Endothelial cell of umbilical vein (primary cell): ENCODE measurements at regions not wholly inside any gene's neighbourhood (a gene's known extent, or its start where the extent isn't known, plus 50 kb on each side); places are given as distances from the start of the nearest gene placed in this dataset.

Source experiments
- EZH2 ChIP-seq: IDR thresholded peaks from 2 replicates; pipeline ENCODE4 v1.6.1; 2012; ENCODE audit warnings: borderline replicate concordance, low read depth, mild to moderate bottlenecking, moderate library complexity, low read length, inconsistent platforms; ENCODE audit not compliant: severe bottlenecking
- JUN ChIP-seq: IDR thresholded peaks from 2 replicates; pipeline ENCODE4 v1.6.1; 2011; ENCODE audit warnings: borderline replicate concordance, low read depth; ENCODE audit not compliant: insufficient read length, insufficient read depth
- MYC ChIP-seq: IDR thresholded peaks from one replicate; pipeline ENCODE4 v1.6.1; 2011; ENCODE audit warnings: mild to moderate bottlenecking, low read depth, low read length
- POLR2A ChIP-seq: IDR thresholded peaks from 2 replicates; pipeline ENCODE4 v1.6.1; 2012; ENCODE audit warnings: low read depth, mild to moderate bottlenecking, control low read depth, low read length
- POLR2AphosphoS5 ChIP-seq: IDR thresholded peaks from 2 replicates; pipeline ENCODE4 v1.6.1; 2012; ENCODE audit warnings: low read depth, mild to moderate bottlenecking, control low read depth, low read length, moderate library complexity; ENCODE audit not compliant: insufficient read depth
- TF ChIP-seq, protein P1 (sequence below), 2 donors: IDR thresholded peaks; 1 replicate in 1 of 2; 2 replicates in 1 of 2; pipeline ENCODE4 v1.5.1; 2011; ENCODE audit warnings: low read length in 2 of 2, mild to moderate bottlenecking in 2 of 2, moderate library complexity in 2 of 2, control low read depth in 1 of 2, inconsistent platforms in 1 of 2, low read depth in 1 of 2; ENCODE audit not compliant: insufficient read depth in 1 of 2; ENCODE audit errors: extremely low read depth in 1 of 2
- TF ChIP-seq, protein P2 (sequence below): IDR thresholded peaks from 2 replicates; pipeline ENCODE4 v1.6.1; 2011; ENCODE audit not compliant: insufficient read depth, insufficient read length

DNA sequence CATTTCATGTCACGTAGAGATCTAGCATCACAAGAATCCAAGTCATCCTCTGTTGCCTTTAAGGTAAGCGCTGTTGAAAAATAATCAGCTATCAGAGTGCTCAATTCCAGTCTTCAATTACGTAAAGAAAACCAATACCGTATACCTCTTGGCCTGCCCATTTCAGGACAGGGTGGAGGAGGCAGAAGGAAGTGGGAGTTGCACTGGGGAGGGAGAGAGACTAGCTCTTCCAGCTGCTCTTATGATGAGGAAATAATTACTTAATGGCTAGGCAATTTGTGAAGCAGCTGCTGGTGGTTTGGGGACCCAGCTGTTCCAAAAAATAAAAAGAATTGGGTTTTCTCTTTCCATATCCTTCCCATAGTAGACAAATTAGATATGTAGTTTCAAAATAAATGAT lies 365.8 kb upstream of the MCTP2 start:
- TF ChIP-seq, protein P1, sequence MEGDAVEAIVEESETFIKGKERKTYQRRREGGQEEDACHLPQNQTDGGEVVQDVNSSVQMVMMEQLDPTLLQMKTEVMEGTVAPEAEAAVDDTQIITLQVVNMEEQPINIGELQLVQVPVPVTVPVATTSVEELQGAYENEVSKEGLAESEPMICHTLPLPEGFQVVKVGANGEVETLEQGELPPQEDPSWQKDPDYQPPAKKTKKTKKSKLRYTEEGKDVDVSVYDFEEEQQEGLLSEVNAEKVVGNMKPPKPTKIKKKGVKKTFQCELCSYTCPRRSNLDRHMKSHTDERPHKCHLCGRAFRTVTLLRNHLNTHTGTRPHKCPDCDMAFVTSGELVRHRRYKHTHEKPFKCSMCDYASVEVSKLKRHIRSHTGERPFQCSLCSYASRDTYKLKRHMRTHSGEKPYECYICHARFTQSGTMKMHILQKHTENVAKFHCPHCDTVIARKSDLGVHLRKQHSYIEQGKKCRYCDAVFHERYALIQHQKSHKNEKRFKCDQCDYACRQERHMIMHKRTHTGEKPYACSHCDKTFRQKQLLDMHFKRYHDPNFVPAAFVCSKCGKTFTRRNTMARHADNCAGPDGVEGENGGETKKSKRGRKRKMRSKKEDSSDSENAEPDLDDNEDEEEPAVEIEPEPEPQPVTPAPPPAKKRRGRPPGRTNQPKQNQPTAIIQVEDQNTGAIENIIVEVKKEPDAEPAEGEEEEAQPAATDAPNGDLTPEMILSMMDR (IDR thresholded peaks at IDR 0.05; ENCODE audit: extremely low read depth in 1 of 2, insufficient read depth in 1 of 2, low read depth in 1 of 2, low read length in 2 of 2) = no peak
- no peak for TF ChIP-seq POLR2AphosphoS5
- TF ChIP-seq POLR2A = no peak
- TF ChIP-seq EZH2 = no peak
- TF ChIP-seq, protein P2, sequence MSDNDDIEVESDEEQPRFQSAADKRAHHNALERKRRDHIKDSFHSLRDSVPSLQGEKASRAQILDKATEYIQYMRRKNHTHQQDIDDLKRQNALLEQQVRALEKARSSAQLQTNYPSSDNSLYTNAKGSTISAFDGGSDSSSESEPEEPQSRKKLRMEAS = no peak
- TF ChIP-seq JUN = no peak
- TF ChIP-seq MYC = no peak
